SK-N-SH (cell line): ENCODE measurements at regions not wholly inside any gene's neighbourhood (a gene's known extent, or its start where the extent isn't known, plus 50 kb on each side); places are given as distances from the start of the nearest gene placed in this dataset.

ENCODE experiments used
- CHD2 ChIP-seq: fragments of 150-350 bp; IDR thresholded peaks from 2 replicates; pipeline ENCODE4 v1.6.1; 2018; ENCODE audit warnings: low read length; ENCODE audit not compliant: partially characterized antibody
- EZH2phosphoT487 ChIP-seq: fragments of 200-600 bp; sonication (generic); IDR thresholded peaks from 2 replicates; pipeline ENCODE4 v1.6.1; 2017; ENCODE audit warnings: low read depth, mixed run types, mild to moderate bottlenecking, antibody characterized with exemption, moderate library complexity, borderline replicate concordance
- FOXM1 ChIP-seq: IDR thresholded peaks from 2 replicates; pipeline ENCODE4 v1.4.0; 2012; ENCODE audit warnings: low read depth, mild to moderate bottlenecking
- RFX5 ChIP-seq: IDR thresholded peaks from 2 replicates; pipeline ENCODE4 v1.6.1; 2012; ENCODE audit warnings: mild to moderate bottlenecking, improper control_type of control experiment, low read length
- RXRA ChIP-seq: IDR thresholded peaks from 2 replicates; pipeline ENCODE4 v1.4.0; 2012; ENCODE audit warnings: low read depth, mild to moderate bottlenecking, borderline replicate concordance
- SIN3A ChIP-seq: IDR thresholded peaks from 2 replicates; pipeline ENCODE4 v1.6.1; 2012; ENCODE audit warnings: low read depth, mild to moderate bottlenecking, low read length, moderate library complexity, borderline replicate concordance
- YY1 ChIP-seq: IDR thresholded peaks from 2 replicates; pipeline ENCODE4 v1.4.0; 2012; ENCODE audit warnings: low read depth, mild to moderate bottlenecking
- TF ChIP-seq, protein P1 (sequence below): fragments of 200-600 bp; sonication (generic); IDR thresholded peaks from 2 replicates; pipeline ENCODE4 v1.6.1; 2017; ENCODE audit warnings: antibody characterized with exemption, mild to moderate bottlenecking, moderate library complexity
- TF ChIP-seq, protein P2 (sequence below): IDR thresholded peaks from 2 replicates; pipeline ENCODE4 v1.4.0; 2012; ENCODE audit warnings: low read depth, borderline replicate concordance

DNA sequence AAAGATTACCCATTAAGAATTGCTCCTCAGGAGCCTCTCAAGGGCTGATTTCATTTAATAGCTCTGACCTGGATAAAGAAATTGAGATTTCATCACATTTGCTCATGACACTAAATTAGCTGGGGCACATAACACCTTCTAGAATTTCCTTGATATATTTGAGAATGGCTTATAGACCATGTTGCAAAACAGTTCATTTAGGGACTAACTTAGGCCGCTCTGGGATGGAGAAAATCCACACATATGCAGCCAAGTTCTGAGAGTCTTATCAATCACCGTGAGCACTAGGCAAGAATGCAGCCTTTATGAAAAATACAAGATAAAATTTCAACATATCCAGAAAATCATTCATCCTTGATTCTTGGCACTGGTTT, 91.0 kb upstream of the MCHR2 start:
- no peak for TF ChIP-seq CHD2
- TF ChIP-seq, protein P1, sequence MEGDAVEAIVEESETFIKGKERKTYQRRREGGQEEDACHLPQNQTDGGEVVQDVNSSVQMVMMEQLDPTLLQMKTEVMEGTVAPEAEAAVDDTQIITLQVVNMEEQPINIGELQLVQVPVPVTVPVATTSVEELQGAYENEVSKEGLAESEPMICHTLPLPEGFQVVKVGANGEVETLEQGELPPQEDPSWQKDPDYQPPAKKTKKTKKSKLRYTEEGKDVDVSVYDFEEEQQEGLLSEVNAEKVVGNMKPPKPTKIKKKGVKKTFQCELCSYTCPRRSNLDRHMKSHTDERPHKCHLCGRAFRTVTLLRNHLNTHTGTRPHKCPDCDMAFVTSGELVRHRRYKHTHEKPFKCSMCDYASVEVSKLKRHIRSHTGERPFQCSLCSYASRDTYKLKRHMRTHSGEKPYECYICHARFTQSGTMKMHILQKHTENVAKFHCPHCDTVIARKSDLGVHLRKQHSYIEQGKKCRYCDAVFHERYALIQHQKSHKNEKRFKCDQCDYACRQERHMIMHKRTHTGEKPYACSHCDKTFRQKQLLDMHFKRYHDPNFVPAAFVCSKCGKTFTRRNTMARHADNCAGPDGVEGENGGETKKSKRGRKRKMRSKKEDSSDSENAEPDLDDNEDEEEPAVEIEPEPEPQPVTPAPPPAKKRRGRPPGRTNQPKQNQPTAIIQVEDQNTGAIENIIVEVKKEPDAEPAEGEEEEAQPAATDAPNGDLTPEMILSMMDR, result no peak
- no peak for TF ChIP-seq RFX5
- TF ChIP-seq SIN3A, result no peak
- no peak for TF ChIP-seq FOXM1
- TF ChIP-seq EZH2phosphoT487, result no peak
- TF ChIP-seq YY1, result no peak
- no peak for TF ChIP-seq RXRA
- TF ChIP-seq, protein P2, sequence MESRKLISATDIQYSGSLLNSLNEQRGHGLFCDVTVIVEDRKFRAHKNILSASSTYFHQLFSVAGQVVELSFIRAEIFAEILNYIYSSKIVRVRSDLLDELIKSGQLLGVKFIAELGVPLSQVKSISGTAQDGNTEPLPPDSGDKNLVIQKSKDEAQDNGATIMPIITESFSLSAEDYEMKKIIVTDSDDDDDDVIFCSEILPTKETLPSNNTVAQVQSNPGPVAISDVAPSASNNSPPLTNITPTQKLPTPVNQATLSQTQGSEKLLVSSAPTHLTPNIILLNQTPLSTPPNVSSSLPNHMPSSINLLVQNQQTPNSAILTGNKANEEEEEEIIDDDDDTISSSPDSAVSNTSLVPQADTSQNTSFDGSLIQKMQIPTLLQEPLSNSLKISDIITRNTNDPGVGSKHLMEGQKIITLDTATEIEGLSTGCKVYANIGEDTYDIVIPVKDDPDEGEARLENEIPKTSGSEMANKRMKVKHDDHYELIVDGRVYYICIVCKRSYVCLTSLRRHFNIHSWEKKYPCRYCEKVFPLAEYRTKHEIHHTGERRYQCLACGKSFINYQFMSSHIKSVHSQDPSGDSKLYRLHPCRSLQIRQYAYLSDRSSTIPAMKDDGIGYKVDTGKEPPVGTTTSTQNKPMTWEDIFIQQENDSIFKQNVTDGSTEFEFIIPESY, result no peak
